ENCODE measurements at regions not wholly inside any gene's neighbourhood (a gene's known extent, or its start where the extent isn't known, plus 50 kb on each side); places are given as distances from the start of the nearest gene placed in this dataset.

DNA sequence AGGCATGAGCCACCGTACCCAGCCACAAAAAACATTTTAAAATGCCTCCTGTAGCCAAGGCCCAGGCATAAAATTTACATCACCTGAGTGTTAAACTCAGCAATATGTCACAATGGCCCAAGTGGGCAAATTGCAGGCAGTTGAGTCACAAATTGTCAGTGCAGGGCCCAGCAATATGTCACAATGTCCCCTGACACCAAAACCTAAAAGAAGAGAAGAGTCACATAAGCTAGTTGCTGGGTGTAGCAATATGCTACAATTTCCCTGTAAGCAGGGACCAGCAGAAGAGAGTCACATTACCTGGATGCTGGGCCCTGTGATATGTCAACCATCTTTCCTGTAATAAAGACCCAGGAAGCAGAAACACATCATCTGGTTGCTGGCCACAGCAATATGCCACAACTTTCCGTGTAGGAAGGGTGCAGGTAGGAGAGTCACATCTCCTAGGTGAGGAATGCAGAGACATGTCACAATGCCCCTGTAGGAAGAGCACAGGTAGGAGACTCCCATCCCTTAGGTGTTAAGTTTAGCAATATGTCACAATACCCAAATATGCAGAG, 136.0 kb upstream of the ZNF91 start:
- Histone ChIP-seq H3K36me3 (no peaks in the 10 kb centered on the region), H3K4me3 (ENCODE audit: low read depth, low read length) (no peak overlapping the region), H3K9me3 (ENCODE audit: severe bottlenecking) (no peaks in the 10 kb centered on the region), H3K27me3 (ENCODE audit: insufficient read depth, low read depth, severe bottlenecking) (no peaks in the 10 kb centered on the region), H3K27ac (no peak overlapping the region)
- no peak for DNase-seq
- TF ChIP-seq, protein P1, sequence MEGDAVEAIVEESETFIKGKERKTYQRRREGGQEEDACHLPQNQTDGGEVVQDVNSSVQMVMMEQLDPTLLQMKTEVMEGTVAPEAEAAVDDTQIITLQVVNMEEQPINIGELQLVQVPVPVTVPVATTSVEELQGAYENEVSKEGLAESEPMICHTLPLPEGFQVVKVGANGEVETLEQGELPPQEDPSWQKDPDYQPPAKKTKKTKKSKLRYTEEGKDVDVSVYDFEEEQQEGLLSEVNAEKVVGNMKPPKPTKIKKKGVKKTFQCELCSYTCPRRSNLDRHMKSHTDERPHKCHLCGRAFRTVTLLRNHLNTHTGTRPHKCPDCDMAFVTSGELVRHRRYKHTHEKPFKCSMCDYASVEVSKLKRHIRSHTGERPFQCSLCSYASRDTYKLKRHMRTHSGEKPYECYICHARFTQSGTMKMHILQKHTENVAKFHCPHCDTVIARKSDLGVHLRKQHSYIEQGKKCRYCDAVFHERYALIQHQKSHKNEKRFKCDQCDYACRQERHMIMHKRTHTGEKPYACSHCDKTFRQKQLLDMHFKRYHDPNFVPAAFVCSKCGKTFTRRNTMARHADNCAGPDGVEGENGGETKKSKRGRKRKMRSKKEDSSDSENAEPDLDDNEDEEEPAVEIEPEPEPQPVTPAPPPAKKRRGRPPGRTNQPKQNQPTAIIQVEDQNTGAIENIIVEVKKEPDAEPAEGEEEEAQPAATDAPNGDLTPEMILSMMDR (IDR thresholded peaks at IDR 0.05; ENCODE audit: low read depth, low read length): no peak

DNA sequence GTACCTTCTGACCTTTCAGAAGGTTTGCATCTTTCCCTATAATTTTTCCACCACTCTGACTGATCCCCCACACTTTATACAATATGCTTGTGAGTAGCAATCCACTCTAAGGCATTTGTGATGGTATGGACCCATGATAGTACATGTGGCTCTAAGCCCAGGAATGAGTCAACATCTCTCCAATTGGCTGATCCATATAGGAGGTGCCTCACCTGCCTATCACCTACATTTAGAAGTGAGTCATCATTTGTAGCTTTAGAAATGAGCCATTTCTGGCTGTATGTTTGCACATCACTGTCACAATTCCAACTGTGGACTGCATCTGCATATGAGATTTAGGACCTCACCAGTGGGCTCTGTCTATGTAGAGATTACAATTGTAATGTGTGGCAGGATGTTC, 133.1 kb upstream of the ZNF91 start:
- no peaks in the 10 kb centered on the region for H3K9me3 ChIP-seq (ENCODE audit: severe bottlenecking)
- TF ChIP-seq, protein P1 (IDR thresholded peaks at IDR 0.05; ENCODE audit: low read depth, low read length): no peak
- H3K36me3 ChIP-seq: no peaks in the 10 kb centered on the region
- H3K4me3 ChIP-seq (ENCODE audit: low read depth, low read length): no peak overlapping the region
- no peak for DNase-seq
- H3K27ac ChIP-seq: no peak overlapping the region
- no peaks in the 10 kb centered on the region for H3K27me3 ChIP-seq (ENCODE audit: insufficient read depth, low read depth, severe bottlenecking)

DNA sequence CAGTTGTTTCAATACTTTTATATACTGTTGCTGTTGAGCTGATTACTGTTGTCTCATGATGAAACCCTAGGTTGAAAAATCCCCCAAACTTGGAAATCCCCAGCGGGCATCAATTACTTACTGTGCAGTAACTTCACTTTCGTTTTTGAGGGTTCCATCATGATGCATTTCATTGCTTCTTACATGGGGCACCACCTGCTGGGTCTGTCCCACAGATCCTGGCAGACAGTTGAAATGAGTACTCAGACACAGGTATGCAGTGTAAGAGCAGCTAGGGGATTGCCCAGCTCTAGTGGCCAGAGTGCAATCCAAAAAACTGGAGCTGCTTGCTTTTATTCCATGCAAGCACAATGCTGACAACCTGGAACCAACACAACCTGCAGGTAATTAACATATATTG, 132.5 kb upstream of the ZNF91 start:
- Histone ChIP-seq H3K9me3 (ENCODE audit: severe bottlenecking) (no peaks in the 10 kb centered on the region), H3K27me3 (ENCODE audit: insufficient read depth, low read depth, severe bottlenecking) (peaks cover 2% of the 10 kb centered on the region), H3K27ac (no peak overlapping the region), H3K4me3 (ENCODE audit: low read depth, low read length) (no peak overlapping the region), H3K36me3 (no peaks in the 10 kb centered on the region)
- no peak for DNase-seq
- TF ChIP-seq, protein P1 (IDR thresholded peaks at IDR 0.05; ENCODE audit: low read depth, low read length): no peak

DNA sequence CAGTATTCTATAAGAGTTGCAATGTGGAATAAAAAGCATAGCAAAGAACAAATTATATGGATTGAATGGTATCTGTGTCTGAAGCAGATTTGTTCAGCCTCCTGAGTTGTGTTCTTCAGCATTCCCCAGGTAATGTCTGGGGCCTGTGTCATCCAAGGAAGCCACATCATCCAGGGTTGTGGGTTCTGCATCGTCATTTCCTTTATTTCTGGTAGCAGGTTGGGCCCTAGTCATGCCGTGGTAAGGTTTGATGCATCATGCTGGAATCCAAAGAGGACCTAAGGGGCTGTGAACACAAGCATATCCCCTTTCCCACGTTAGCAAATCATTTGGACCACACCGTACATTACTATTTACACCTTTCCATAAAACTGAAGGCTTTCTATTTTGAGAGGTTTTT, 131.0 kb upstream of the ZNF91 start:
- Histone ChIP-seq H3K9me3 (ENCODE audit: severe bottlenecking) (no peaks in the 10 kb centered on the region), H3K36me3 (no peaks in the 10 kb centered on the region), H3K4me3 (ENCODE audit: low read depth, low read length) (no peak overlapping the region), H3K27me3 (ENCODE audit: insufficient read depth, low read depth, severe bottlenecking) (peaks cover 7% of the 10 kb centered on the region), H3K27ac (no peak overlapping the region)
- DNase-seq: no peak
- TF ChIP-seq, protein P1 (IDR thresholded peaks at IDR 0.05; ENCODE audit: low read depth, low read length): no peak

DNA sequence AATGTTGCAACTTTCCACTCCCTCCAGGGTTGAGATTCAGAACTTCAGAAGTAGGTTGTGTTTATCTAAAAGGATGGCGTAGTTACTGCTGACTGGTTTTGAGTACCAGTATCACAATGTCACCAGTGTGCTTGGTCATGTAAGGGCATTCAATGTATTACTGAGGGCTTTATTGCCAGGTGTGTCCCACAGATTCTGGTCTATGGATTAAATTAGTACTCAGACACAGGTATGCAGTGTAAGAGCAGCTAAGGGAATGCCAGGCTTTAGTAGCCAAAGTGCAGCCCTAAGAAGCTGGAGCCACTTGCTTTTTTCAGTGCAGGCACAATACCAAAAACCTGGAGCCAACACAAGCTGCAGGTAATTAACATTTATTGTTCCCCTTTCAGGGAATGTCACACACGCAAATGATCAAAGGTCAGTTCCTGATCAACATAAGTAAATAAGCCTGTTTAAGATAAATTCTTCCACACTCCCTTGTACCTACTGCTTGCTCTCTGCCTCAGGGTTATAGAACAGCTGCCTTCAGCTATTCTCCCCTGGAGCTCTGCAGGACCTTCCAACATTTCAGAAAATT, 130.1 kb upstream of the ZNF91 start:
- Histone ChIP-seq H3K4me3 (ENCODE audit: low read depth, low read length) (no peak overlapping the region), H3K27ac (no peak overlapping the region), H3K27me3 (ENCODE audit: insufficient read depth, low read depth, severe bottlenecking) (peaks cover 7% of the 10 kb centered on the region), H3K36me3 (no peaks in the 10 kb centered on the region), H3K9me3 (ENCODE audit: severe bottlenecking) (no peaks in the 10 kb centered on the region)
- TF ChIP-seq, protein P1 (IDR thresholded peaks at IDR 0.05; ENCODE audit: low read depth, low read length): no peak
- DNase-seq: no peak

DNA sequence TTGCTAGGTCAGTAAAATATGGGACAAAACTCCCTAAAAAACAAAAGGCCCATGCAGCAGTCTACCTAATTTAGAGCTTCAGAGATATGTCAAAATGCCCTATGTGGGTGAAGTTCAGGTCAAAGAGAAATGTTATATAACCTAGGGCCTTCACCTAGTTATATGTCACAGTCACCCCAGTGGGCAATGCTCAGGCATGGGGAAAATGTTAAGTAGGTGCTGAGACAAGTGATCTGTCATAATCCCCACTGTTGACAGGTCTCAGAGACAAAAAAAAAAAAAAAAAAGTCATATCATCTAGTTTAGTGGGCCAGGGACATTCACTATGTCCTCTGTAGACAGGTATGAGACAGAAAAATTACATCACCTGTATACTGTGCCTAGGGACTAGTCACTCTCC, 128.6 kb upstream of the ZNF91 start:
- Histone ChIP-seq H3K9me3 (ENCODE audit: severe bottlenecking) (no peaks in the 10 kb centered on the region), H3K27ac (no peak overlapping the region), H3K36me3 (no peaks in the 10 kb centered on the region), H3K4me3 (ENCODE audit: low read depth, low read length) (no peak overlapping the region), H3K27me3 (ENCODE audit: insufficient read depth, low read depth, severe bottlenecking) (peaks cover 9% of the 10 kb centered on the region)
- TF ChIP-seq, protein P1 (IDR thresholded peaks at IDR 0.05; ENCODE audit: low read depth, low read length): no peak
- DNase-seq: no peak

Data from WERI-Rb-1 (cell line).